ENCODE measurements at regions not wholly inside any gene's neighbourhood (a gene's known extent, or its start where the extent isn't known, plus 50 kb on each side); places are given as distances from the start of the nearest gene placed in this dataset.

- TF ChIP-seq CTCF (conservative IDR thresholded peaks at IDR 0.05 in 1 of 2, IDR thresholded peaks at IDR 0.05 in 1 of 2; ENCODE audit: extremely low read depth in 1 of 2, insufficient read depth in 1 of 2, low read depth in 1 of 2, low read length in 2 of 2) (no peak), EZH2 (IDR thresholded peaks at IDR 0.05; ENCODE audit: borderline replicate concordance, low read length) (no peak)
Observed at GRCh38 chr6:121799574-121799973, 364.1 kb downstream of the GJA1 start.
